Duodenal mucosa (tissue), 2 donors: ENCODE measurements at regions not wholly inside any gene's neighbourhood (a gene's known extent, or its start where the extent isn't known, plus 50 kb on each side); places are given as distances from the start of the nearest gene placed in this dataset.
"Not testable (repeated sequence)": the region's sequence is repeated elsewhere in the genome, so short reads cannot be mapped to it uniquely, and the experiment has no call there.

ENCODE experiments used
- H3K27ac ChIP-seq: one replicate; pipeline ENCODE4 v1.7.0; 2013; ENCODE audit warnings: low read depth, low read length
- H3K27me3 ChIP-seq, 2 donors: one replicate each; pipeline ENCODE4 v1.7.0; 2013; ENCODE audit warnings: low read length in 2 of 2, control low read depth in 1 of 2; ENCODE audit not compliant: insufficient read depth in 2 of 2, control insufficient read depth in 1 of 2
- H3K36me3 ChIP-seq, 2 donors: one replicate each; pipeline ENCODE4 v1.7.0; 2013; ENCODE audit warnings: low read length in 2 of 2, control low read depth in 1 of 2; ENCODE audit not compliant: insufficient read depth in 2 of 2, control insufficient read depth in 1 of 2
- H3K4me1 ChIP-seq, 2 donors: one replicate each; pipeline ENCODE4 v1.7.0; 2013; ENCODE audit warnings: low read length in 2 of 2, control low read depth in 1 of 2; ENCODE audit not compliant: insufficient read depth in 2 of 2, control insufficient read depth in 1 of 2
- H3K4me3 ChIP-seq, 2 donors: one replicate each; pipeline ENCODE4 v1.7.0; 2013; ENCODE audit warnings: low read length in 2 of 2, low read depth in 1 of 2
- H3K9ac ChIP-seq, 2 donors: one replicate each; pipeline ENCODE4 v1.7.0; 2013; ENCODE audit warnings: low read length in 2 of 2, low read depth in 1 of 2
- H3K9me3 ChIP-seq, 2 donors: one replicate each; pipeline ENCODE4 v1.7.0; 2013; ENCODE audit warnings: low read length in 2 of 2, control low read depth in 1 of 2; ENCODE audit not compliant: control insufficient read depth in 1 of 2

GRCh38 chr12:14032191-14032590, 50.8 kb upstream of the GRIN2B start:
- H3K27ac ChIP-seq, H3K4me3 ChIP-seq, H3K27me3 ChIP-seq, H3K9ac ChIP-seq, H3K4me1 ChIP-seq, H3K9me3 ChIP-seq, H3K36me3 ChIP-seq: not testable (repeated sequence)

GRCh38 chr12:14043776-14044175, 62.4 kb upstream of the GRIN2B start:
- Histone ChIP-seq H3K4me3 (no peak overlapping the region), H3K27me3 (no peaks in the 10 kb centered on the region), H3K27ac (no peak overlapping the region), H3K9me3 (no peaks in the 10 kb centered on the region), H3K36me3 (no peaks in the 10 kb centered on the region), H3K4me1 (no peaks in the 10 kb centered on the region), H3K9ac (no peak overlapping the region)

GRCh38 chr12:14048941-14049545, 67.6 kb upstream of the GRIN2B start:
- no peaks in the 10 kb centered on the region for H3K9me3 ChIP-seq
- H3K4me1 ChIP-seq, result no peaks in the 10 kb centered on the region
- no peak overlapping the region for H3K4me3 ChIP-seq
- H3K9ac ChIP-seq, result no peak overlapping the region
- H3K36me3 ChIP-seq, result no peaks in the 10 kb centered on the region
- no peaks in the 10 kb centered on the region for H3K27me3 ChIP-seq
- no peak overlapping the region for H3K27ac ChIP-seq

- Histone ChIP-seq H3K4me3 (no peak overlapping the region), H3K36me3 (no peaks in the 10 kb centered on the region), H3K9ac (no peak overlapping the region), H3K9me3 (no peaks in the 10 kb centered on the region), H3K4me1 (no peaks in the 10 kb centered on the region), H3K27ac (no peak overlapping the region), H3K27me3 (no peaks in the 10 kb centered on the region)
Observed at GRCh38 chr12:14057895-14058294, 76.5 kb upstream of the GRIN2B start.

- H3K4me3 ChIP-seq, result no peak overlapping the region
- H3K9ac ChIP-seq, result no peak overlapping the region
- H3K27ac ChIP-seq, result no peak overlapping the region
- H3K9me3 ChIP-seq, result no peaks in the 10 kb centered on the region
- no peaks in the 10 kb centered on the region for H3K4me1 ChIP-seq
- H3K27me3 ChIP-seq, result no peaks in the 10 kb centered on the region
- no peaks in the 10 kb centered on the region for H3K36me3 ChIP-seq
Observed at GRCh38 chr12:14058717-14059116, 77.3 kb upstream of the GRIN2B start.

- H3K4me3 ChIP-seq, result no peak overlapping the region
- H3K27me3 ChIP-seq, result no peaks in the 10 kb centered on the region
- H3K9me3 ChIP-seq, result no peaks in the 10 kb centered on the region
- H3K9ac ChIP-seq, result no peak overlapping the region
- H3K27ac ChIP-seq, result no peak overlapping the region
- H3K36me3 ChIP-seq, result no peaks in the 10 kb centered on the region
- H3K4me1 ChIP-seq, result no peaks in the 10 kb centered on the region
Observed at GRCh38 chr12:14059548-14059947, 78.1 kb upstream of the GRIN2B start.

DNA sequence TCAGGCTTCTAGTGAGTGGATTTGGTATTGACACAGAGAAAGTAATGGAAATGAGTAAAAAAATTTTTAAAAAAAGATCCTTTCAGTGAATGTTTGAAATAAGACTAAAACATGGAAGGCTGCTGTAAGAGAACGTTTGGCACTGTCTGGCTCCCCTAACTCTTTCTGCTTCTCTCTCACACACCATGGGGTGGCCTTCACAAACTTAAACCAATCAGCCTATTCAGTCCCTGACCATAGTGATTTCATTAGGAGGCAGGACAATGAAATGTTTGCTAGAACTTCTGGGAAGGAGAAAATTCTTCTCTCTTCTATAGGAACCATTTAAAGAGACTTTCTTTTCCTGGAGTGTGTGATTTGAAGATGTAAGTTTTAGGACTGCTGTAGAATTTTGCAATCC, 84.2 kb upstream of the GRIN2B start:
- no peak overlapping the region for H3K4me3 ChIP-seq

DNA sequence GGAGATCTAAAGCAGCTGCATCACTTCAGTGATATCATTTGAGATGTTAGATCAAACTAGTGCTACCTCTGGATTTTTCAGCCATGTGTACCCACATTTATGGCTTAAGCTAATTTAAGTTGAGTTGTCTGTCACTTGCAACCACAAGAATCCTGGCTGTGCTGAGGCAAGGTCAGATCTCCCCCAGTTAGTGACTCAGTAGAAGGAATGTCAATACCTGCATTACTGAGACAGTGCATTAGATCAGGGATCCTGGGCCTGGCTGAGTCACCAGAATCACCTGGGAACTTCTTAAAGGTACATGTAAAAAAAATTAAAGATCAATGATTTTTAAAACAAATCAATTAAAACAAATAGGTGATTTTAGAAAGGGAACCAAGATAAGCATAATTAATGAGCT, 84.6 kb upstream of the GRIN2B start:
- Histone ChIP-seq H3K9me3 (no peaks in the 10 kb centered on the region), H3K9ac (no peak overlapping the region), H3K36me3 (no peaks in the 10 kb centered on the region), H3K4me1 (no peaks in the 10 kb centered on the region), H3K27me3 (no peaks in the 10 kb centered on the region), H3K27ac (no peak overlapping the region), H3K4me3 (no peak overlapping the region)

More for the DNA sequence above, 84.2 kb upstream of the GRIN2B start:
- H3K4me1 ChIP-seq, result no peaks in the 10 kb centered on the region
- H3K27me3 ChIP-seq, result no peaks in the 10 kb centered on the region
- H3K36me3 ChIP-seq, result no peaks in the 10 kb centered on the region
- H3K9me3 ChIP-seq, result no peaks in the 10 kb centered on the region
- no peak overlapping the region for H3K9ac ChIP-seq
- no peak overlapping the region for H3K27ac ChIP-seq

DNA sequence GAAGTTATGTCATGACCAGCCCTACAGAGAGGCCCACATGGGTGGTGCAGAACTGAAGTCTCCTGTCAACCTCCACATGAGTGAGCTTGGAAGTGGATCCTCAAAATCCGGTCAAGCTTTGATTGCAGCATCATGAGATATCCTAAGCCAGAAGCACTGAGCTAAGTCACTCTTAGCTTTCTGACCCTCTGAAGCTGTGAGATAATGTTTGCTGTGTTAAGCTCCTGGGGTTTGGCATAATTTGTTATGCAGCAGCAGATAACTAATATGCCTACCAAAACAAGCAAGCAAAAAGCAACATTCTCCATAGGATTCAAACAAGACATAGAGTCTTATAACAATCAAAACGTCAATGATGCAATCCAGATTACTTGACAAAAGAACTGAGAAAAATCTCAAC, 87.6 kb upstream of the GRIN2B start:
- H3K9me3 ChIP-seq, result no peaks in the 10 kb centered on the region
- no peaks in the 10 kb centered on the region for H3K27me3 ChIP-seq
- no peak overlapping the region for H3K9ac ChIP-seq
- peaks cover 0 to 12% of the 10 kb centered on the region in 2 donors for H3K4me1 ChIP-seq
- H3K27ac ChIP-seq, result no peak overlapping the region
- no peaks in the 10 kb centered on the region for H3K36me3 ChIP-seq
- no peak overlapping the region for H3K4me3 ChIP-seq

- no peaks in the 10 kb centered on the region for H3K27me3 ChIP-seq
- H3K4me1 ChIP-seq, result peaks cover 0 to 12% of the 10 kb centered on the region in 2 donors
- no peak overlapping the region for H3K9ac ChIP-seq
Observed at GRCh38 chr12:14071833-14072232, 90.4 kb upstream of the GRIN2B start.

GRCh38 chr12:14072987-14073386, 91.6 kb upstream of the GRIN2B start:
- Histone ChIP-seq H3K36me3 (no peaks in the 10 kb centered on the region), H3K27me3 (no peaks in the 10 kb centered on the region), H3K9me3 (no peaks in the 10 kb centered on the region), H3K9ac (no peak overlapping the region), H3K27ac (no peak overlapping the region), H3K4me3 (no peak overlapping the region), H3K4me1 (peaks cover 0 to 12% of the 10 kb centered on the region in 2 donors)

More at GRCh38 chr12:14071833-14072232, 90.4 kb upstream of the GRIN2B start:
- Histone ChIP-seq H3K36me3 (no peaks in the 10 kb centered on the region), H3K9me3 (no peaks in the 10 kb centered on the region), H3K4me3 (no peak overlapping the region), H3K27ac (no peak overlapping the region)
